ENCODE measurements at regions not wholly inside any gene's neighbourhood (a gene's known extent, or its start where the extent isn't known, plus 50 kb on each side); places are given as distances from the start of the nearest gene placed in this dataset.

DNA sequence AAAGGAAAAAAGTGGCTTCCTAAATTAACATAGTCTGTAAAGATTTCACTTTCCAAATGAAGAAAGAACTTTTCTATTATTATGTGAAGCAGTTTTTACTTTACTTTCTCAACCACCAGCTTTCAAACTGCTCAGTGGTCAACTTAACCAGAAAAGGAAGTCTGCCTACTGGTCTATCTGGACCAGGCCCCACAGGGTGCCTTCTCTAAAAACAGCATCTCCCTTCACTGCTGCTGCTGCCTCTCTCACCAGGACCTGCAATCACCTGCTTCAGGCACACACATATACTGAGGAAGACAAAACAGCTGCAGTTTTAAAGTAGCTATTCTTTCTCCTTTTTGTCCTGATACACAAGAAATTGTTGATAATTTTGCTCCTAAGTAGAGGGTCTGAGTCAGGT is 221.3 kb upstream of the DCC start:
- no peak for TF ChIP-seq EZH2 (IDR thresholded peaks at IDR 0.05)
- TF ChIP-seq EZH2phosphoT487 (IDR thresholded peaks at IDR 0.05): no peak
- TF ChIP-seq, protein P1, sequence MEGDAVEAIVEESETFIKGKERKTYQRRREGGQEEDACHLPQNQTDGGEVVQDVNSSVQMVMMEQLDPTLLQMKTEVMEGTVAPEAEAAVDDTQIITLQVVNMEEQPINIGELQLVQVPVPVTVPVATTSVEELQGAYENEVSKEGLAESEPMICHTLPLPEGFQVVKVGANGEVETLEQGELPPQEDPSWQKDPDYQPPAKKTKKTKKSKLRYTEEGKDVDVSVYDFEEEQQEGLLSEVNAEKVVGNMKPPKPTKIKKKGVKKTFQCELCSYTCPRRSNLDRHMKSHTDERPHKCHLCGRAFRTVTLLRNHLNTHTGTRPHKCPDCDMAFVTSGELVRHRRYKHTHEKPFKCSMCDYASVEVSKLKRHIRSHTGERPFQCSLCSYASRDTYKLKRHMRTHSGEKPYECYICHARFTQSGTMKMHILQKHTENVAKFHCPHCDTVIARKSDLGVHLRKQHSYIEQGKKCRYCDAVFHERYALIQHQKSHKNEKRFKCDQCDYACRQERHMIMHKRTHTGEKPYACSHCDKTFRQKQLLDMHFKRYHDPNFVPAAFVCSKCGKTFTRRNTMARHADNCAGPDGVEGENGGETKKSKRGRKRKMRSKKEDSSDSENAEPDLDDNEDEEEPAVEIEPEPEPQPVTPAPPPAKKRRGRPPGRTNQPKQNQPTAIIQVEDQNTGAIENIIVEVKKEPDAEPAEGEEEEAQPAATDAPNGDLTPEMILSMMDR (IDR thresholded peaks at IDR 0.05): no peak
- no peak overlapping the region for H3K4me2 ChIP-seq
- H3K4me3 Mint-ChIP-seq: no peak overlapping the region
- no peak overlapping the region for H3K9ac ChIP-seq
- no peak for DNase-seq (ENCODE audit: low spot score)
- H3K4me3 ChIP-seq: no peak overlapping the region
- H4K20me1 ChIP-seq (ENCODE audit: low read depth): no peaks in the 10 kb centered on the region
- no peaks in the 10 kb centered on the region for H3K36me3 ChIP-seq
- peak overlapping the region; percentile 44 for H2AFZ ChIP-seq (replicated peaks)
- H3K4me1 Mint-ChIP-seq: no peaks in the 10 kb centered on the region
- H3K4me1 ChIP-seq: peaks cover 12% of the 10 kb centered on the region
- no peak overlapping the region for H3K27ac Mint-ChIP-seq
- H3K36me3 Mint-ChIP-seq: no peaks in the 10 kb centered on the region
- no peaks in the 10 kb centered on the region for H3K9me3 Mint-ChIP-seq
- H3F3A ChIP-seq (ENCODE audit: low read depth): no peaks in the 10 kb centered on the region
- H3K27me3 ChIP-seq: no peaks in the 10 kb centered on the region
- no peaks in the 10 kb centered on the region for H3K79me2 ChIP-seq (ENCODE audit: low read depth)
- no peak overlapping the region for H3K27ac ChIP-seq
- H3K9me3 ChIP-seq (ENCODE audit: low read depth): no peaks in the 10 kb centered on the region
- H3K27me3 Mint-ChIP-seq (ENCODE audit: insufficient read depth, low read depth): no peaks in the 10 kb centered on the region

DNA sequence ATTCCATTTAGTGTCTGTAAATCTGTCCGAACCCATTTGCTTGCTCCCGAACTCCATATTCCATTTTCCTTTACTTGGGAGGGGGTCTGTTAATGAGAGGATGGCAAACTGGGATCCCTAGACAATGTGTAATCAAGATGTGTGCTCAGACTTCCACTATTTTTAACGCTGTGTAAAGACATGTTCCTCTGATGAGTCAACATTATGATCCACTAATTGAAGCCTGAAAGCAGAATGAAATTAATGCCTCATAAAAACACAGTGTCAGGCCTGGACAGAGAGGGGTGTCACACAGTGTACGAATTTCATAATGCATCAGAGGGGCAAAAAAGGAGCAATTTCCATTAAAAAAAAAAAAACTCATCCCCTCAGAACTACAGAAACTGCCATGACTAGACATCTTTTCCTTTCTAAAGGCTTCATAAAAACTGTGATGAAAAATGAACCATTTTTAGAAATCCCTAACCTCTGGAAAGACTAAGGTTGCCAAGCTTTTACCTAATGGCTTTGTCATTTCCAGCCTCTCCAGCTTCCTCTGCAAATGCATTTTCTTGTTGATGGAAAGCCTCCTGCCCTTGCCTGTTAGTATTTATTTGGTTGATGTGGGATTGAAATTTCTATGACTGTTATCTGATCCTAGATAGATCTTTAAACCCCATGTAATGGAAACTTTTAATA is 209.2 kb upstream of the DCC start:
- H3K9ac ChIP-seq: no peak overlapping the region
- H3K27me3 ChIP-seq: no peaks in the 10 kb centered on the region
- no peaks in the 10 kb centered on the region for H3F3A ChIP-seq (ENCODE audit: low read depth)
- Mint-ChIP-seq H3K9me3 (peaks cover 17% of the 10 kb centered on the region), H3K4me1 (no peaks in the 10 kb centered on the region), H3K36me3 (no peaks in the 10 kb centered on the region), H3K27me3 (ENCODE audit: insufficient read depth, low read depth) (peaks cover 6% of the 10 kb centered on the region), H3K27ac (no peak overlapping the region), H3K4me3 (no peak overlapping the region)
- DNase-seq (ENCODE audit: low spot score): no peak
- H3K4me2 ChIP-seq: no peak overlapping the region
- no peaks in the 10 kb centered on the region for H3K9me3 ChIP-seq (ENCODE audit: low read depth)
- H2AFZ ChIP-seq (replicated peaks): no peak overlapping the region
- TF ChIP-seq EZH2 (IDR thresholded peaks at IDR 0.05) (no peak), EZH2phosphoT487 (IDR thresholded peaks at IDR 0.05) (no peak)
- TF ChIP-seq, protein P1 (IDR thresholded peaks at IDR 0.05): no peak
- H4K20me1 ChIP-seq (ENCODE audit: low read depth): no peaks in the 10 kb centered on the region
- H3K4me3 ChIP-seq: no peak overlapping the region
- H3K4me1 ChIP-seq: no peaks in the 10 kb centered on the region
- H3K27ac ChIP-seq: no peak overlapping the region
- H3K79me2 ChIP-seq (ENCODE audit: low read depth): no peaks in the 10 kb centered on the region
- H3K36me3 ChIP-seq: no peaks in the 10 kb centered on the region

DNA sequence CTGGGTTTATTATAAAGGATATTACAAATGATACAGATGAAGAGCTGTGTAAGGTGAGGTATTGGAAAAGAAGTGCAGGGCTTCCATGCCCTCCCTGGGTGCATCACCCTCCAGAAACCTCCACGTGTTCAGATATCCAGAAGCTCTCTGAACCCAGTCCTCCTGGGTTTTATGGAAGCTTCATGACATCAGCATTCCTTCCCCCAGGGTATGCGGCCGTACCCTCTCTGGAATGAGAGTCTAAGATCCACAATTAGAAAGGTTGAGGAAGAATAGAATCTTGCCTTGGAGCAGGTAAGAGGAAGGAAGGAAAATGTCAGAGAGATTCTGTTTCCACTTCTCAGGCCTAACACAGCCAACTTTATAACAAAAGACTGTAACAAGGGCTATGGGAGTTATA is 208.2 kb upstream of the DCC start:
- Histone ChIP-seq H3K27me3 (no peaks in the 10 kb centered on the region), H3K79me2 (ENCODE audit: low read depth) (no peaks in the 10 kb centered on the region), H3K27ac (no peak overlapping the region), H3K4me3 (no peak overlapping the region), H4K20me1 (ENCODE audit: low read depth) (no peaks in the 10 kb centered on the region), H3K36me3 (no peaks in the 10 kb centered on the region), H3K9ac (no peak overlapping the region), H3K4me1 (no peaks in the 10 kb centered on the region), H3F3A (ENCODE audit: low read depth) (no peaks in the 10 kb centered on the region), H2AFZ (replicated peaks) (no peak overlapping the region), H3K9me3 (ENCODE audit: low read depth) (no peaks in the 10 kb centered on the region), H3K4me2 (no peak overlapping the region)
- peaks cover 5% of the 10 kb centered on the region for H3K36me3 Mint-ChIP-seq
- H3K27me3 Mint-ChIP-seq (ENCODE audit: insufficient read depth, low read depth): peaks cover 6% of the 10 kb centered on the region
- H3K4me1 Mint-ChIP-seq: no peaks in the 10 kb centered on the region
- H3K4me3 Mint-ChIP-seq: no peak overlapping the region
- DNase-seq (ENCODE audit: low spot score): no peak
- H3K9me3 Mint-ChIP-seq: peaks cover 21% of the 10 kb centered on the region
- TF ChIP-seq EZH2 (IDR thresholded peaks at IDR 0.05) (no peak), EZH2phosphoT487 (IDR thresholded peaks at IDR 0.05) (no peak)
- TF ChIP-seq, protein P1 (IDR thresholded peaks at IDR 0.05): no peak
- H3K27ac Mint-ChIP-seq: no peak overlapping the region

Data from neural progenitor cell (in vitro differentiated cells).